ENCODE measurements at regions not wholly inside any gene's neighbourhood (a gene's known extent, or its start where the extent isn't known, plus 50 kb on each side); places are given as distances from the start of the nearest gene placed in this dataset.
"Not testable (repeated sequence)": the region's sequence is repeated elsewhere in the genome, so short reads cannot be mapped to it uniquely, and the experiment has no call there.

DNA sequence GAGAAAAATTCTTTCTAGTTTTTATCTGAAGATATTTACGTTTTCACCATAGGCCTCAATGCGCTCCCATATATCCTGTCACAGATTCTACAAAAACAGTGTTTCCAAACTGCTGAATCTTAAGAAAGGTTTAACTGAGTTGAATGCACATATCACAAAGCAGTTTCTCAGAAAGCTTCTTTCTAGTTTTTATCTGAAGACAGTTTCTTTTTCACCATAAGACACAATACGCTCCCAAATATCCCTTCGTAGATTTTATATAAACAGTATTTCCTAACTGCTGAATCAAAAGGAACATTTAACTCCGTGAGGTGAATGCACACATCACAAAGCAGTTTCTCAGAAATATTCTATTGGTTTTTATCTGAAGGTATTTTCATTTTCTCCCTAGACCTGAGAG lies 385.5 kb downstream of the ALG10 start:
- H3K27ac Mint-ChIP-seq = no peak overlapping the region
- H3K9me3 Mint-ChIP-seq = peaks cover 37 to 56% of the 10 kb centered on the region in 2 donors
- H3K4me1 Mint-ChIP-seq = no peaks in the 10 kb centered on the region
- no peak overlapping the region for H3K4me3 Mint-ChIP-seq
- peaks cover 7 to 12% of the 10 kb centered on the region in 2 donors for H3K36me3 Mint-ChIP-seq
- no peaks in the 10 kb centered on the region for H3K27me3 Mint-ChIP-seq
- DNase-seq (no peak), ATAC-seq (replicated peaks) (no peak)

DNA sequence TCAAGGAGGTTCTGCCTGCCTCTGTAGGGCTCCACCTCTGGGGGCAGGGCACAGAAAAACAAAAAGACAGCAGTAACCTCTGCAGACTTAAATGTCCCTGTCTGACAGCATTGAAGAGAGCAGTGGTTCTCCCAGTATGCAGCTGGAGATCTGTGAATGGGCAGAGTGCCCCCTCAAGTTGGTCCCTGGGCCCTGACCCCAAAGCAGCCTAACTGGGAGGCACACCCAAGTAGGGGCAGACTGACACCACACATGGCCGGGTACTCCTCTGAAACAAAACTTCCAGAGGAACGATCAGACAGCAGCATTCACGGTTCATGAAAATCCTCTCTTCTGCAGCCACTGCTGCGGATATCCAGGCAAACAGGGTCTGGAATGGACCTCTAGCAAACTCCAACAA lies 409.2 kb downstream of the ALG10 start:
- not testable (repeated sequence) for H3K4me3 Mint-ChIP-seq; H3K27ac Mint-ChIP-seq; DNase-seq; H3K36me3 Mint-ChIP-seq; H3K4me1 Mint-ChIP-seq; ATAC-seq (replicated peaks); H3K27me3 Mint-ChIP-seq
- peaks cover 13 to 16% of the 10 kb centered on the region in 2 donors for H3K9me3 Mint-ChIP-seq
